Neutrophil (primary cell): ENCODE measurements at regions not wholly inside any gene's neighbourhood (a gene's known extent, or its start where the extent isn't known, plus 50 kb on each side); places are given as distances from the start of the nearest gene placed in this dataset.

ENCODE experiments used
- H3K27ac ChIP-seq: fragments of 200-600 bp; sonication (generic); 2 replicates; pipeline ENCODE4 v1.5.1; 2016; ENCODE audit warnings: mild to moderate bottlenecking, moderate library complexity
- H3K27me3 ChIP-seq: fragments of 200-600 bp; sonication (generic); 2 replicates; pipeline ENCODE4 v1.6.0; 2016; ENCODE audit warnings: mild to moderate bottlenecking
- H3K36me3 ChIP-seq: fragments of 200-600 bp; sonication (generic); 2 replicates; pipeline ENCODE4 v1.5.1; 2017
- H3K4me1 ChIP-seq, 2 experiments: fragments of 200-600 bp in 1 of 2; sonication (generic) in 1 of 2; 1 replicate in 1 of 2; 2 replicates in 1 of 2; pipeline versions ENCODE4 v1.5.1 to v1.6.1; 2013 to 2016; ENCODE audit warnings: low read depth in 1 of 2, low read length in 1 of 2, mild to moderate bottlenecking in 1 of 2, moderate library complexity in 1 of 2; ENCODE audit not compliant: control insufficient read depth in 1 of 2, insufficient read depth in 1 of 2
- H3K4me3 ChIP-seq, 2 experiments: fragments of 200-600 bp in 1 of 2; sonication (generic) in 1 of 2; 1 replicate in 1 of 2; 2 replicates in 1 of 2; pipeline ENCODE4 v1.5.1; 2013 to 2016; ENCODE audit warnings: low read depth in 1 of 2, low read length in 1 of 2, mild to moderate bottlenecking in 1 of 2, moderate library complexity in 1 of 2
- H3K9me3 ChIP-seq: fragments of 200-600 bp; sonication (generic); 2 replicates; pipeline ENCODE4 v1.5.1; 2016
- TF ChIP-seq, protein P1 (sequence below): fragments of 200-600 bp; sonication (generic); IDR thresholded peaks from 2 replicates; pipeline ENCODE4 v1.5.1; 2016; ENCODE audit warnings: antibody characterized with exemption

DNA sequence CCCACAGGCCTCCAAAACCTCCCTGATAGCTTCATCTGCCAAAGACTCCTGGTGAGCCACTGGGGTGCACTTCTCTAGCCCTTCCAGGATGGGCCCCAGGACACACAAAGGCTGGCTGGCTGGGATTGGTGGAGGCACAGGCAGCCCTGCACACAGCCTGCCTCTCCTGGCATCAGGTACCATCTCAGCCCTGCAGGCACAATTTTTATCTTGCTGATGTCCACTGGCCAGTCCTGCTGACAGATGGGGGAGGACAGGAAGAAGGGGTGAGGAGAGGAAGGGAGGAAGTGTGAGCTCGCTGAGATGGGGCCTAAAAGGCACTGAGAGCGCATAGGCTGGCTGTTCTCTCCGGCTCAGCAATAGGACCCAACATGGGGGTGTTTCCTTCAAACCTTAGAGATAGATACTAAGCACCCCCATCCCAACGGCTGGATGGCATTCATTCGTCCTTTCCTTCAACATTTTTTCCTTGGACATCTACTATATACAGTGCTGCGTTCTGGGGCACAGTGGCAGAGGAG lies 92.7 kb downstream of the PJA1 start:
- TF ChIP-seq, protein P1, sequence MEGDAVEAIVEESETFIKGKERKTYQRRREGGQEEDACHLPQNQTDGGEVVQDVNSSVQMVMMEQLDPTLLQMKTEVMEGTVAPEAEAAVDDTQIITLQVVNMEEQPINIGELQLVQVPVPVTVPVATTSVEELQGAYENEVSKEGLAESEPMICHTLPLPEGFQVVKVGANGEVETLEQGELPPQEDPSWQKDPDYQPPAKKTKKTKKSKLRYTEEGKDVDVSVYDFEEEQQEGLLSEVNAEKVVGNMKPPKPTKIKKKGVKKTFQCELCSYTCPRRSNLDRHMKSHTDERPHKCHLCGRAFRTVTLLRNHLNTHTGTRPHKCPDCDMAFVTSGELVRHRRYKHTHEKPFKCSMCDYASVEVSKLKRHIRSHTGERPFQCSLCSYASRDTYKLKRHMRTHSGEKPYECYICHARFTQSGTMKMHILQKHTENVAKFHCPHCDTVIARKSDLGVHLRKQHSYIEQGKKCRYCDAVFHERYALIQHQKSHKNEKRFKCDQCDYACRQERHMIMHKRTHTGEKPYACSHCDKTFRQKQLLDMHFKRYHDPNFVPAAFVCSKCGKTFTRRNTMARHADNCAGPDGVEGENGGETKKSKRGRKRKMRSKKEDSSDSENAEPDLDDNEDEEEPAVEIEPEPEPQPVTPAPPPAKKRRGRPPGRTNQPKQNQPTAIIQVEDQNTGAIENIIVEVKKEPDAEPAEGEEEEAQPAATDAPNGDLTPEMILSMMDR = no peak
- Histone ChIP-seq H3K9me3 (no peaks in the 10 kb centered on the region), H3K36me3 (no peaks in the 10 kb centered on the region), H3K4me3 (no peak overlapping the region), H3K4me1 (no peaks in the 10 kb centered on the region), H3K27ac (no peak overlapping the region), H3K27me3 (no peaks in the 10 kb centered on the region)

DNA sequence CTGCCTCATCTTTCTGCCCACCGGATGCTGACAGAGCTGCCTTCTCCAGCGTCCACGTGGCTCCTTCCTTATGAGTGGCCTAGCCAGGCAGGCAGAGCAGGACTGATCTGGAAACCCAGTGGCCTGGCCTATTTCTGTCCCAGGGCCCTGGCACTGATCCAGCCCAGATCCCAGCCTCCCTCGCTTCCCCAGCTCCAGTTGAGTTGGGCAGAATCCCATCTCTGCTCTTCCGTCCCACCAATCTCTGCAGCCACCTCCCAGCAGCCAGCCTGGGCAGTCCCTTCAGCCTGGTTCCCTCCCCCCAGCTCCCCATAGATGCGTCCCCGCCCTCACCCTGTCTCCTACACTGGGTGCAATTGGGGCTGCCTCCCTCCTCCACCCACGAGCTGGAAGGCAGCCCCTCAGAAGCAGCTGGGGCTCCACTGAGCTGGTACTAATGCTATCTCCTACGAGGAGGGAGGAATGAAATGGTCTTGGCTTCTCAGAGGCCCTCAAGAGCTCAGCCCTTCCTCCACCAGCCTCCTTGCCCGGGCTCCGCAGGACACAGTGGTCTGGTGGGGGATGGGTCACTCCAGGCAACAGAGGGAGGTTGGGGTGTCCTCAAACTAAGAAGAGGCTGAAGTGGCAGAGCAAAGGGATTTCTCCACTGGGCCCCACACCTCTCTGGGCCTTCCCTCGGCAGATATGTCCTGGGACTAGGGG lies 94.2 kb downstream of the PJA1 start:
- Histone ChIP-seq H3K36me3 (no peaks in the 10 kb centered on the region), H3K27ac (no peak overlapping the region), H3K27me3 (no peaks in the 10 kb centered on the region), H3K4me3 (no peak overlapping the region), H3K4me1 (no peaks in the 10 kb centered on the region), H3K9me3 (no peaks in the 10 kb centered on the region)
- TF ChIP-seq, protein P1 = no peak

DNA sequence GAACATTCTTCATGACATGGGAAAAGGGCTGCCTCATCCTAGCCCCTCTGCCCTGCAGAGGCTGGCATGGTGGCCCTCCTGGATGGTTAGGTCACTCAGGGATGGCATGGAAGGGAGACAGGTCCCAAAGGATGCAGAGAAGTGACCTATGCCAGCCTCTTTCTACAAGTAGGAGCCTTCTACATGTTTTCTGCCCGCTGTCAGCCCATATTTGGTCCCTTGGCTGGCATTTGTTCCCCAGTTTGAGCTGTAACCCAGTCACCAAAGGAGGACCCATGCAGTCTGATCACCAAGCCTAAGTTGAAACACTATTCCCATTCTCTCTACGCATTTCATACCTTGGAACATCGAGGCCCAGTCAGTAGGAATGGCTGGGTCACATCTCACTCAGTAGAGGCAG lies 95.4 kb downstream of the PJA1 start:
- no peaks in the 10 kb centered on the region for H3K9me3 ChIP-seq
- no peak overlapping the region for H3K27ac ChIP-seq
- TF ChIP-seq, protein P1 = no peak
- no peaks in the 10 kb centered on the region for H3K4me1 ChIP-seq
- H3K27me3 ChIP-seq = no peaks in the 10 kb centered on the region
- H3K36me3 ChIP-seq = no peaks in the 10 kb centered on the region
- no peak overlapping the region for H3K4me3 ChIP-seq

DNA sequence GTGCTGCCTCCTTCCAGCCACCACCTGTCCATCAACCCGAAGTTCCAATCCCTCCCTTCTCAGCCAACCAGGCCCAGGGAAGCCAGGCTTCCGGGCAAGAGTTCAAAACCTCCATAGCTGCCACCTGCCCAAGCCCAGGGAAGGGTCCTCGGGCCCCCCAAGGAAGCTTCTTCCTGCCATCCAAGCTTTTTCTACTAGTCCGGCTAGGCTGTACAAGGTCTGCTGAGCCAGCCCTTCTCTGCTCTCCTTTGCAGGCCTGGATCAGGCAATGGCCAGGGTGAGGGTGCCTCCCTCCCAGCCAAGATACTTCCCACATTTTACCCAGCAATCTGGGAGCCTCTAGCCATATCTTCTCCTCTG lies 96.2 kb downstream of the PJA1 start:
- no peaks in the 10 kb centered on the region for H3K4me1 ChIP-seq
- no peaks in the 10 kb centered on the region for H3K9me3 ChIP-seq
- H3K4me3 ChIP-seq = no peak overlapping the region
- no peaks in the 10 kb centered on the region for H3K36me3 ChIP-seq
- TF ChIP-seq, protein P1 = no peak
- no peak overlapping the region for H3K27ac ChIP-seq
- H3K27me3 ChIP-seq = no peaks in the 10 kb centered on the region

DNA sequence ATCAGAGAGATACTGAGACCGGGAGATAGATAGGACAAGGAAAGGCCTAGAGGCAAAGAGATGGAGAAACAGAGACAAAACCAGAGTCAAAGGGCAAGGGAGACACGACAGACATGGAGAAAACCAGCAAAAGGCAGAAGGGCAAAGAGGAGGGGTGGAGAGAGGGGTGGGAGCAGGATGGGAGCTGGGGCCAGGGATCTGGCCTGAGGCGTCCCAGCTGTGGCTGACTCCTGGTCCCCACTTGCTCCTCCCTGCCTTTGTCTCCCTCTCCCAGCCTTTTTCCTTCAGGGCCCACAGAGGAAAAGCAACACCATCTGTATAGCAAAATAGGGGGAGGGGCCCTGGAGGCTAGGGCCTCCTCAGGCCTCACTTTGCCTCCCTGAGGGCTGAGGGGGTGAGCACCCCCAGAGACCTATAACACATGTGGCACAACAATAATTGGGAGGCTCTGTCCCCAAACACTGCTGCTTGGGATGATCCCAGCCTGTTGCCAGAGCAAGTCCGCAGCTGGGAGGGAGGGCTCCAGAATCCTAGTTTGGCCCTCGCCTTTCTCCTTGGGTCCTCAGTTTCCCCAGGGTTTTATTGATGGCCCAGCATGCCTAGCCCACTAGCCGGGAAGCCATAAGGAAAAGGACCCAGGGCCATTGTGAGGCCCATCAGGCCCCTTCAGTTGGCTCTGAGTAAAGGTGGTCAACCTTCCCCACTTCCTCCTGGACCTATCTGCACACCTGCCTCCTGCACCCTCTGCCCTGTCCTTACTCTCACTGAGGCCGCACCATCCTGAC lies 96.8 kb downstream of the PJA1 start:
- no peaks in the 10 kb centered on the region for H3K4me1 ChIP-seq
- no peaks in the 10 kb centered on the region for H3K27me3 ChIP-seq
- no peak overlapping the region for H3K4me3 ChIP-seq
- H3K27ac ChIP-seq = no peak overlapping the region
- no peaks in the 10 kb centered on the region for H3K9me3 ChIP-seq
- TF ChIP-seq, protein P1 = no peak
- H3K36me3 ChIP-seq = no peaks in the 10 kb centered on the region
